Activated T-cell treated with anti-CD3 and anti-CD28 coated beads, Interleukin-2, amount 50 U/mL, for 72 hours (primary cell): ENCODE measurements at regions not wholly inside any gene's neighbourhood (a gene's known extent, or its start where the extent isn't known, plus 50 kb on each side); places are given as distances from the start of the nearest gene placed in this dataset.
"Not testable (repeated sequence)": the region's sequence is repeated elsewhere in the genome, so short reads cannot be mapped to it uniquely, and the experiment has no call there.

Experiments used
- ATAC-seq, 2 donors: fragments of 150-1000 bp; cut with Tn5 transposase; replicated peaks in 1 of 2; 2 replicates each; pipeline ENCODE4 v1.10.0; 2021; ENCODE audit warnings: moderate library complexity in 2 of 2, mild to moderate bottlenecking in 1 of 2
- DNase-seq, 2 donors: peaks; one replicate each; pipeline ENCODE4 v3.0.0; 2021 to 2022; ENCODE audit warnings: mixed read lengths in 1 of 2
- H3K27ac Mint-ChIP-seq: one replicate; pipeline ENCODE4 v1.8.0; 2022; ENCODE audit warnings: mild to moderate bottlenecking, moderate library complexity, mixed read lengths
- H3K27me3 Mint-ChIP-seq: one replicate; pipeline ENCODE4 v1.8.0; 2022; ENCODE audit warnings: low read depth, mixed read lengths
- H3K36me3 Mint-ChIP-seq, 2 donors: one replicate each; pipeline ENCODE4 v1.8.0; 2022; ENCODE audit warnings: mixed read lengths in 2 of 2, mild to moderate bottlenecking in 1 of 2; ENCODE audit not compliant: insufficient read depth in 2 of 2
- H3K4me1 Mint-ChIP-seq: one replicate; pipeline ENCODE4 v1.8.0; 2022; ENCODE audit warnings: low read depth, mixed read lengths
- H3K4me3 Mint-ChIP-seq, 2 donors: one replicate each; pipeline ENCODE4 v1.8.0; 2022; ENCODE audit warnings: mild to moderate bottlenecking in 2 of 2, mixed read lengths in 2 of 2, moderate library complexity in 2 of 2
- H3K9me3 Mint-ChIP-seq, 2 donors: one replicate each; pipeline ENCODE4 v1.8.0; 2022; ENCODE audit warnings: mixed read lengths in 2 of 2

DNA sequence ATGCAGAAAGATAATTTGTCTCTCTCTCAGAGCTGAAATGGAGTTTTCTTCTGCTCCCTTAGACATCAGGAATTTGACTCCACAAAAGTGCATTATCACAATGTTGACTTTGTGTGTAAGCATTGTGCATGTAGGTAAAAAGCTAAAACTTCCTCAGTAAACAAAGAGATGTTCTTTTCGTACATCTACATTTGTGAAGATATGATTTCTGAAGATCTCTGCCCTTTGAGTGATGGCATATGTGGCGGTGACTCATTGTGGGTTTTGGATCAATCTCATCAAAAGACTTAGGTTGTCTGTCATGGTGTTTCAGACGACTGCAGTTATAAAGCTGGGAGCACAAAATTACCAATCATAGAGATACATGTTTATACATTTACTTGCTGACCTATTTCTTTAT is 411.4 kb upstream of the LMO3 start:
- DNase-seq (no peak), ATAC-seq (no peak)
- Mint-ChIP-seq H3K4me1 (no peaks in the 10 kb centered on the region), H3K27ac (no peak overlapping the region), H3K27me3 (no peaks in the 10 kb centered on the region), H3K36me3 (no peaks in the 10 kb centered on the region), H3K9me3 (peaks cover 7 to 10% of the 10 kb centered on the region in 2 donors), H3K4me3 (no peak overlapping the region)

DNA sequence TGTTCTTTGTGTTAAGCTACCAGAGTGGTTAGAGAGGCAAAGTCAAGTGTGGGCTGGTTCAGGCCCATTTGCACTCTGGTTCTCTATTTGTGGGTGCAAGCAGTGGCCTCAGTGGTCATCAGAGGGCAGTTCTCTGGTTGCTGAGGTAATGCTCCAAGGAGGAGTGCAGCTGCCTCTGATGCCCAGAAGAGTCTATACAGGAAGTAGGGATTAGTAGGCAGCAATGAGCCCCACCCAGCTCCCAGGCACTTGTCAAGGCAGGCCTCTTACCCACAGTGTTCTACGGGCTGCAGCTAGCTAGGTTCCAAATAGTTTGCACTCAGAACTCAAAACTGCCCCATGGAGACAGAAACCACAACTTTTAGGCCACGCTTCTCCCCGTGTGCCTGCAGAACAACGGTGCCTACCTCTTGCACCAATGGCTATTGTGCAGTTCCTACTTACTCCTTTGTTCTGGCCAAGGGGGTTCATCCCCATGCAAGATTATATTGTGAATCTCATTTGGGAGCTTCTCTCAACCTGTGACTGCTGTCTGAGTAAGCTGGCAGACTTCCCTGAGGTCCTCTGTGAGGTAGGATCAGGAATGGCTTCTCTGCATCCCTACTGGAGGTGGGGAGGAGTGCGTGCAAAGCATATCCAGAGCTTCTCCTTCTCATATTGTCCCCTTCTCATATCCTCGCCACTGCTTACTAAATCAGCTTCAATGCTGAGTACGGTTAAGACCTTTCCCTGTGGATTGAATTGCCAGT is 410.3 kb upstream of the LMO3 start:
- no peaks in the 10 kb centered on the region for H3K36me3 Mint-ChIP-seq
- peaks cover 9 to 10% of the 10 kb centered on the region in 2 donors for H3K9me3 Mint-ChIP-seq
- no peak overlapping the region for H3K4me3 Mint-ChIP-seq
- no peaks in the 10 kb centered on the region for H3K4me1 Mint-ChIP-seq
- no peak for ATAC-seq
- no peaks in the 10 kb centered on the region for H3K27me3 Mint-ChIP-seq
- no peak for DNase-seq
- no peak overlapping the region for H3K27ac Mint-ChIP-seq

DNA sequence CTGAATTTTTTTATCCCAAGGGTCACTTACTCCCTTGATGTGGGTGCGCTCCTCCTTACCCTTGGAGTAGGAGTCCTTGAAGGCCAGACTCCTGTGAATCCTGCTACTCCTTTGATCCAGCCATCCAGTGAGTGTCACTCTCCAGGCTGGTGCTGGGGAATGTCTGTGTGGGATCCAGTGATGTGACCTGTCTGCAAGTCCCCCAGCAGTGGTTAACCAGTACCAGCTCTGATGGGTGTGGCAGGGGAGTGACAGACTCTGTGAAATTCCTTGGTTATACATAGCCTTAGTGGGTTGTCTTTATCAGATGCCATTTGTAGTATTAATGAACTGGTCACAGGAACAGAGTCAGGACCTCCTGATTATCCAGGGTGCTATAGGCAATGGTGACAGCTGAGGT is 409.5 kb upstream of the LMO3 start:
- Mint-ChIP-seq H3K4me3 (no peak overlapping the region), H3K27me3 (no peaks in the 10 kb centered on the region), H3K36me3 (no peaks in the 10 kb centered on the region), H3K27ac (no peak overlapping the region), H3K9me3 (peaks cover 9 to 10% of the 10 kb centered on the region in 2 donors), H3K4me1 (no peaks in the 10 kb centered on the region)
- DNase-seq (no peak), ATAC-seq (no peak)

DNA sequence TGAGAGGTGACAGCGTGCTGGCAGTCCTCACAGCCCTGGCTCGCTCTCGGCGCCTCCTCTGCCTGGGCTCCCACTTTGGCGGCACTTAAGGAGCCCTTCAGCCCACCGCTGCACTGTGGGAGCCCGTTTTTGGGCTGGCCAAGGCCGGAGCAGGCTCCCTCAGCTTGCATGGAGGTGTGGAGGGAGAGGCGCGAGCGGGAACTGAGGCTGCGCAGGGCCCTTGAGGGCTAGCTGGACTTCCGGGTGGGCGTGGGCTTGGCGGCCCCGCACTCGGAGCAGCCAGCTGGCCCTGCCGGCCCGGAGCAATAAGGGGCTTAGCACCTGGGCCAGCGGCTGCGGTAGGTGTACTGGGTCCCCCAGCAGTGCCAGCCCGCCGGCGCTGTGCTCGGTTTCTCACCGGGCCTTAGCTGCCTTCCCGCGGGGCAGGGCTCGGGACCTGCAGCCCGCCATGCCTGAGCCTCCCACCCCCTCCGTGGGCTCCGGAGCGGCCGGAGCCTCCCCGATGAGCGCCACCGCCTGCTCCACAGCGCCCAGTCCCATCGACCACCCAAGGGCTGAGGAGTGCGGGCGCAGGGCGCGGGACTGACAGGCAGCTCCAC is 401.6 kb upstream of the LMO3 start:
- not testable (repeated sequence) for H3K4me1 Mint-ChIP-seq, H3K9me3 Mint-ChIP-seq, DNase-seq, H3K27me3 Mint-ChIP-seq, H3K27ac Mint-ChIP-seq, H3K36me3 Mint-ChIP-seq, H3K4me3 Mint-ChIP-seq, ATAC-seq

- H3K9me3 Mint-ChIP-seq, H3K36me3 Mint-ChIP-seq, H3K27me3 Mint-ChIP-seq, H3K4me3 Mint-ChIP-seq, ATAC-seq, DNase-seq, H3K4me1 Mint-ChIP-seq, H3K27ac Mint-ChIP-seq: not testable (repeated sequence)
These were observed 392.6 kb upstream of the LMO3 start for GRCh38 chr12:16998538-16998937.

DNA sequence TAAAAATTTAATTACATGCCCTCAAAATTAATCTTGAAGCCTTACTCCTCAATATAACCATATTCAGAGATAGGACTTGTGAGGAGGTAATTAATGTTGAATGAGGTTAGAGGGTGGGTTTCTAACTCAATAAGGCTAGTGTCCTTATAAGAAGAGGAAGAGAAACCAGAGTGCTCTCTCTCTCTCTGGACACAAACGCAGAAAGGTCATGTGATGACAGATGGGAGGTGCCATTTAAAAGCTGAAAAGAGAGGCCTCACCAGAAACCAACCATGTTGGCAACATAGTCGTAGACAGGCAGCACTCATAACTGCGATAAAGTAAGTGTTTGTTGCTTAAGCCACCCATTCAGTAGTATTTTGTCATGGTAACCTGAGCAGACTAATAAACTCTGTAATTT is 378.5 kb upstream of the LMO3 start:
- Mint-ChIP-seq H3K36me3 (peaks cover 2 to 7% of the 10 kb centered on the region in 2 donors), H3K27me3 (no peaks in the 10 kb centered on the region), H3K9me3 (peaks cover 16% of the 10 kb centered on the region in 2 donors), H3K4me3 (no peak overlapping the region), H3K27ac (no peak overlapping the region), H3K4me1 (no peaks in the 10 kb centered on the region)
- no peak for ATAC-seq
- no peak for DNase-seq

- no peak for ATAC-seq
- H3K27me3 Mint-ChIP-seq = no peaks in the 10 kb centered on the region
- H3K27ac Mint-ChIP-seq = no peak overlapping the region
- H3K36me3 Mint-ChIP-seq = peaks cover 0 to 1% of the 10 kb centered on the region in 2 donors
- H3K4me1 Mint-ChIP-seq = no peaks in the 10 kb centered on the region
- no peak for DNase-seq
- peaks cover 5 to 14% of the 10 kb centered on the region in 2 donors for H3K9me3 Mint-ChIP-seq
- no peak overlapping the region for H3K4me3 Mint-ChIP-seq
These were observed 367.2 kb upstream of the LMO3 start for GRCh38 chr12:16972923-16973770.

- H3K36me3 Mint-ChIP-seq = no peaks in the 10 kb centered on the region
- H3K4me3 Mint-ChIP-seq = no peak overlapping the region
- H3K4me1 Mint-ChIP-seq = no peaks in the 10 kb centered on the region
- no peaks in the 10 kb centered on the region for H3K27me3 Mint-ChIP-seq
- peaks cover 2 to 11% of the 10 kb centered on the region in 2 donors for H3K9me3 Mint-ChIP-seq
- DNase-seq (no peak), ATAC-seq (no peak)
- no peak overlapping the region for H3K27ac Mint-ChIP-seq
These were observed 356.9 kb upstream of the LMO3 start for GRCh38 chr12:16962889-16963288.

GRCh38 chr12:16955083-16955657 is 349.2 kb upstream of the LMO3 start:
- H3K36me3 Mint-ChIP-seq = no peaks in the 10 kb centered on the region
- no peaks in the 10 kb centered on the region for H3K4me1 Mint-ChIP-seq
- peaks cover 10 to 12% of the 10 kb centered on the region in 2 donors for H3K9me3 Mint-ChIP-seq
- DNase-seq (no peak), ATAC-seq (peak; percentile 34 to 35)
- H3K4me3 Mint-ChIP-seq = no peak overlapping the region
- no peaks in the 10 kb centered on the region for H3K27me3 Mint-ChIP-seq
- H3K27ac Mint-ChIP-seq = no peak overlapping the region

- no peak for DNase-seq
- Mint-ChIP-seq H3K27ac (no peak overlapping the region), H3K27me3 (no peaks in the 10 kb centered on the region), H3K36me3 (no peaks in the 10 kb centered on the region), H3K4me3 (no peak overlapping the region), H3K9me3 (peaks cover 1 to 3% of the 10 kb centered on the region in 2 donors), H3K4me1 (no peaks in the 10 kb centered on the region)
- no peak for ATAC-seq
These were observed 344.1 kb upstream of the LMO3 start for GRCh38 chr12:16949871-16950667.

GRCh38 chr12:16949371-16949770 is 343.4 kb upstream of the LMO3 start:
- DNase-seq (no peak), ATAC-seq (no peak)
- Mint-ChIP-seq H3K27me3 (no peaks in the 10 kb centered on the region), H3K27ac (no peak overlapping the region), H3K9me3 (peaks cover 0 to 1% of the 10 kb centered on the region in 2 donors), H3K4me1 (no peaks in the 10 kb centered on the region), H3K4me3 (no peak overlapping the region), H3K36me3 (no peaks in the 10 kb centered on the region)

GRCh38 chr12:16946704-16947103 is 340.7 kb upstream of the LMO3 start:
- Mint-ChIP-seq H3K4me3 (no peak overlapping the region), H3K9me3 (peaks cover 0 to 4% of the 10 kb centered on the region in 2 donors), H3K27ac (no peak overlapping the region), H3K4me1 (no peaks in the 10 kb centered on the region), H3K36me3 (peaks cover 0 to 2% of the 10 kb centered on the region in 2 donors), H3K27me3 (no peaks in the 10 kb centered on the region)
- DNase-seq (no peak), ATAC-seq (no peak)
